ENCODE measurements at regions not wholly inside any gene's neighbourhood (a gene's known extent, or its start where the extent isn't known, plus 50 kb on each side); places are given as distances from the start of the nearest gene placed in this dataset.

- no peak for TF ChIP-seq ZNF114 (CRISPR knock-in tag; IDR thresholded peaks at IDR 0.05)
- TF ChIP-seq CREB1 (CRISPR knock-in tag; IDR thresholded peaks at IDR 0.05; ENCODE audit: low read depth), result no peak
- no peak for TF ChIP-seq JUNB (IDR thresholded peaks at IDR 0.05; ENCODE audit: unreplicated experiment)
- no peak for TF ChIP-seq ZNF462 (CRISPR knock-in tag; IDR thresholded peaks at IDR 0.05)
- TF ChIP-seq ZNF331 (CRISPR knock-in tag; IDR thresholded peaks at IDR 0.05; ENCODE audit: low read depth), result no peak
These were observed 284.5 kb downstream of the MAF start (continued) for GRCh38 chr16:79316004-79316458.

- no peaks in the 10 kb centered on the region; the same call in 2 of the 3 replicates for H3K9me3 Mint-ChIP-seq
- peaks cover 38% of the 10 kb centered on the region for H3K4me1 Mint-ChIP-seq
- Histone ChIP-seq H3K27ac (ENCODE audit: low read depth) (no peak overlapping the region), H3K4me3 (no peak overlapping the region), H3K4me2 (no peak overlapping the region), H3K4me1 (ENCODE audit: insufficient read depth) (peaks cover 27% of the 10 kb centered on the region), H3K79me2 (replicated peaks; ENCODE audit: insufficient read depth) (no peaks in the 10 kb centered on the region), H4K20me1 (replicated peaks; ENCODE audit: insufficient read depth) (no peaks in the 10 kb centered on the region), H3K9me2 (ENCODE audit: insufficient read depth) (no peaks in the 10 kb centered on the region), H2AFZ (peak overlapping the region; percentile 52; the same call in 1 of the 2 replicates), H3F3A (replicated peaks; ENCODE audit: low read depth) (no peaks in the 10 kb centered on the region), H3K27me3 (ENCODE audit: insufficient read depth) (no peaks in the 10 kb centered on the region), H3K36me3 (ENCODE audit: insufficient read depth) (no peaks in the 10 kb centered on the region)
- H3K27ac Mint-ChIP-seq, result peak overlapping the region; percentile 72
- DNase-seq (ENCODE audit: low spot score) (no peak), ATAC-seq (no peak)
- H3K36me3 Mint-ChIP-seq (ENCODE audit: low read depth), result no peaks in the 10 kb centered on the region
- no peak overlapping the region for H3K4me3 Mint-ChIP-seq
- H3K27me3 Mint-ChIP-seq (ENCODE audit: insufficient read depth, low read depth, poor library complexity), result peaks cover 11% of the 10 kb centered on the region
- TF ChIP-seq ZNF462 (CRISPR knock-in tag; IDR thresholded peaks at IDR 0.05), result no peak
- no peak for TF ChIP-seq JUNB (IDR thresholded peaks at IDR 0.05; ENCODE audit: unreplicated experiment)
- TF ChIP-seq EZH2 (IDR thresholded peaks at IDR 0.05; ENCODE audit: low read depth, unreplicated experiment), result no peak
- TF ChIP-seq POLR2AphosphoS5 (IDR thresholded peaks at IDR 0.05; ENCODE audit: low read depth), result no peak
- TF ChIP-seq CTCF (conservative IDR thresholded peaks at IDR 0.05; ENCODE audit: low read depth in 2 of 2), result no peak
These were observed 288.0 kb downstream of the MAF start for GRCh38 chr16:79312502-79312901.
